DND-41 (cell line): ENCODE measurements at regions not wholly inside any gene's neighbourhood (a gene's known extent, or its start where the extent isn't known, plus 50 kb on each side); places are given as distances from the start of the nearest gene placed in this dataset.

ENCODE experiments used
- ATAC-seq: fragments of 200-7000 bp; cut with Tn5 transposase; 3 replicates; pipeline ENCODE4 v1.9.1; 2021; ENCODE audit warnings: low read depth; ENCODE audit not compliant: insufficient read depth
- DNase-seq: peaks from one replicate; pipeline ENCODE4 v3.0.0-alpha.2; 2020
- H2AFZ ChIP-seq: 2 replicates; pipeline ENCODE4 v1.6.0; 2012; ENCODE audit warnings: low read depth, low read length
- H3K27ac ChIP-seq: 2 replicates; pipeline ENCODE4 v1.5.1; 2012; ENCODE audit warnings: low read length, inconsistent platforms
- H3K27me3 ChIP-seq: fragments of 200-600 bp; sonication (generic); 2 replicates; pipeline ENCODE4 v1.6.0; 2012; ENCODE audit warnings: low read length, mild to moderate bottlenecking, inconsistent platforms; ENCODE audit not compliant: insufficient read depth, poor library complexity
- H3K36me3 ChIP-seq: 2 replicates; pipeline ENCODE4 v1.5.1; 2012; ENCODE audit warnings: low read length, inconsistent platforms; ENCODE audit not compliant: insufficient read depth
- H3K4me1 ChIP-seq: 2 replicates; pipeline ENCODE4 v1.5.1; 2012; ENCODE audit warnings: mild to moderate bottlenecking, low read length; ENCODE audit not compliant: insufficient read depth
- H3K4me2 ChIP-seq: 2 replicates; pipeline ENCODE4 v1.6.0; 2012; ENCODE audit warnings: mild to moderate bottlenecking, moderate library complexity, low read length, inconsistent platforms; ENCODE audit not compliant: insufficient read depth
- H3K4me3 ChIP-seq, 2 experiments: fragments of 200-600 bp in 1 of 2; shearing (Covaris generic) in 1 of 2; 2 replicates each; pipeline ENCODE4 v1.5.1; 2012 to 2016; ENCODE audit warnings: inconsistent platforms in 2 of 2, low read length in 2 of 2, mild to moderate bottlenecking in 2 of 2, low read depth in 1 of 2, moderate library complexity in 1 of 2
- H3K79me2 ChIP-seq: 2 replicates; pipeline ENCODE4 v1.6.0; 2012; ENCODE audit warnings: low read length, inconsistent platforms; ENCODE audit not compliant: insufficient read depth
- H3K9ac ChIP-seq: 2 replicates; pipeline ENCODE4 v1.6.0; 2012; ENCODE audit warnings: low read depth, mild to moderate bottlenecking, inconsistent platforms, low read length, moderate library complexity
- H3K9me3 ChIP-seq: 2 replicates; pipeline ENCODE4 v1.5.1; 2012; ENCODE audit warnings: low read length, moderate library complexity, mild to moderate bottlenecking, inconsistent platforms; ENCODE audit not compliant: insufficient read depth, severe bottlenecking
- H4K20me1 ChIP-seq: 2 replicates; pipeline ENCODE4 v1.6.0; 2012; ENCODE audit warnings: low read length; ENCODE audit not compliant: insufficient read depth
- CTCF ChIP-seq: IDR thresholded peaks from 2 replicates; pipeline ENCODE4 v1.5.1; 2012; ENCODE audit warnings: borderline replicate concordance, low read length, moderate library complexity, mild to moderate bottlenecking; ENCODE audit not compliant: poor library complexity, severe bottlenecking; ENCODE audit errors: extremely low read depth
- EZH2 ChIP-seq: IDR thresholded peaks from 3 replicates; pipeline ENCODE4 v1.6.1; 2012; ENCODE audit warnings: borderline replicate concordance, low read depth, mild to moderate bottlenecking, moderate library complexity, low read length, inconsistent platforms; ENCODE audit not compliant: severe bottlenecking

GRCh38 chr5:92749943-92750342 lies 831.1 kb downstream of the NR2F1-AS1 start:
- no peak overlapping the region for H3K27ac ChIP-seq
- H3K4me1 ChIP-seq, result no peaks in the 10 kb centered on the region
- no peaks in the 10 kb centered on the region for H3K9me3 ChIP-seq
- no peaks in the 10 kb centered on the region for H3K36me3 ChIP-seq
- TF ChIP-seq CTCF, result no peak
- no peak overlapping the region for H3K4me2 ChIP-seq
- no peak overlapping the region for H3K4me3 ChIP-seq
- no peaks in the 10 kb centered on the region for H3K27me3 ChIP-seq
- H3K79me2 ChIP-seq, result no peaks in the 10 kb centered on the region
- no peak overlapping the region for H2AFZ ChIP-seq
- H3K9ac ChIP-seq, result no peak overlapping the region
- H4K20me1 ChIP-seq, result no peaks in the 10 kb centered on the region
- ATAC-seq (no peak), DNase-seq (no peak)

GRCh38 chr5:92748072-92748676 lies 832.8 kb downstream of the NR2F1-AS1 start:
- H3K27me3 ChIP-seq, result no peaks in the 10 kb centered on the region
- no peak overlapping the region for H3K9ac ChIP-seq
- no peak overlapping the region for H2AFZ ChIP-seq
- TF ChIP-seq CTCF (no peak), EZH2 (no peak)
- H3K4me3 ChIP-seq, result no peak overlapping the region
- H3K27ac ChIP-seq, result no peak overlapping the region
- no peaks in the 10 kb centered on the region for H3K36me3 ChIP-seq
- H4K20me1 ChIP-seq, result no peaks in the 10 kb centered on the region
- H3K4me2 ChIP-seq, result no peak overlapping the region
- DNase-seq (no peak), ATAC-seq (no peak)
- H3K9me3 ChIP-seq, result no peaks in the 10 kb centered on the region
- no peaks in the 10 kb centered on the region for H3K79me2 ChIP-seq
- no peaks in the 10 kb centered on the region for H3K4me1 ChIP-seq

- Histone ChIP-seq H3K4me3 (no peak overlapping the region), H3K4me2 (no peak overlapping the region), H3K9ac (no peak overlapping the region), H3K9me3 (no peaks in the 10 kb centered on the region), H3K36me3 (no peaks in the 10 kb centered on the region), H3K27me3 (no peaks in the 10 kb centered on the region), H4K20me1 (no peaks in the 10 kb centered on the region), H3K27ac (no peak overlapping the region), H3K4me1 (no peaks in the 10 kb centered on the region), H3K79me2 (no peaks in the 10 kb centered on the region), H2AFZ (no peak overlapping the region)
- ATAC-seq (no peak), DNase-seq (no peak)
- TF ChIP-seq CTCF, result no peak
- no peak for TF ChIP-seq EZH2
Observed at GRCh38 chr5:92741906-92742305, 839.1 kb downstream of the NR2F1-AS1 start.
